NCI-H526 treated with DMSO at 0.1 percent for 48 hours (cell line): ENCODE measurements at regions not wholly inside any gene's neighbourhood (a gene's known extent, or its start where the extent isn't known, plus 50 kb on each side); places are given as distances from the start of the nearest gene placed in this dataset.
"Not testable (repeated sequence)": the region's sequence is repeated elsewhere in the genome, so short reads cannot be mapped to it uniquely, and the experiment has no call there.

Experiments
- DNase-seq: peaks from one replicate; lab custom pipeline; 2025; lab: John Stamatoyannopoulos, UW

- DNase-seq: no peak
These were observed 584.3 kb downstream of the ADCYAP1 start for GRCh38 chr18:1488957-1489356.

GRCh38 chr18:1495387-1495786 is 590.7 kb downstream of the ADCYAP1 start:
- no peak for DNase-seq

GRCh38 chr18:1496096-1496495 is 591.4 kb downstream of the ADCYAP1 start:
- DNase-seq: no peak

- no peak for DNase-seq
These were observed 593.5 kb downstream of the ADCYAP1 start for GRCh38 chr18:1498216-1498615.

- DNase-seq: no peak
These were observed 594.6 kb downstream of the ADCYAP1 start for GRCh38 chr18:1499265-1499664.

GRCh38 chr18:1503847-1504246 is 599.2 kb downstream of the ADCYAP1 start:
- no peak for DNase-seq

GRCh38 chr18:1505856-1506255 is 601.2 kb downstream of the ADCYAP1 start:
- no peak for DNase-seq

- DNase-seq: no peak
These were observed 606.0 kb downstream of the ADCYAP1 start for GRCh38 chr18:1510542-1511179.

- no peak for DNase-seq
These were observed 607.1 kb downstream of the ADCYAP1 start for GRCh38 chr18:1511619-1512311.

- no peak for DNase-seq
These were observed 608.8 kb downstream of the ADCYAP1 start for GRCh38 chr18:1513519-1513918.

GRCh38 chr18:1521588-1522248 is 617.0 kb downstream of the ADCYAP1 start:
- DNase-seq: not testable (repeated sequence)

GRCh38 chr18:1522249-1522615 is 617.6 kb downstream of the ADCYAP1 start:
- no peak for DNase-seq

- DNase-seq: no peak
These were observed 622.3 kb downstream of the ADCYAP1 start for GRCh38 chr18:1526991-1527390.

GRCh38 chr18:1527805-1528204 is 623.1 kb downstream of the ADCYAP1 start:
- DNase-seq: no peak

GRCh38 chr18:1528447-1528846 is 623.8 kb downstream of the ADCYAP1 start:
- no peak for DNase-seq

GRCh38 chr18:1528964-1529509 is 624.4 kb downstream of the ADCYAP1 start:
- DNase-seq: no peak

GRCh38 chr18:1530650-1531049 is 626.0 kb downstream of the ADCYAP1 start:
- no peak for DNase-seq

GRCh38 chr18:1539276-1539675 is 634.6 kb downstream of the ADCYAP1 start:
- no peak for DNase-seq

- DNase-seq: no peak
These were observed 636.8 kb downstream of the ADCYAP1 start for GRCh38 chr18:1541478-1541877.

GRCh38 chr18:1542230-1542774 is 637.6 kb downstream of the ADCYAP1 start:
- DNase-seq: no peak

- DNase-seq: no peak
These were observed 639.3 kb downstream of the ADCYAP1 start for GRCh38 chr18:1544016-1544415.

- not testable (repeated sequence) for DNase-seq
These were observed 653.0 kb downstream of the ADCYAP1 start for GRCh38 chr18:1557711-1558110.

GRCh38 chr18:1559563-1559962 is 654.9 kb downstream of the ADCYAP1 start:
- DNase-seq: no peak
